ENCODE measurements at regions not wholly inside any gene's neighbourhood (a gene's known extent, or its start where the extent isn't known, plus 50 kb on each side); places are given as distances from the start of the nearest gene placed in this dataset.

- no peak overlapping the region for H3K23ac ChIP-seq (ENCODE audit: insufficient read length, low read depth, low read length)
- no peak overlapping the region for H2AFZ ChIP-seq (ENCODE audit: low read length)
- H2BK20ac ChIP-seq (ENCODE audit: low read depth, low read length, poor library complexity, severe bottlenecking) = no peak overlapping the region
- H3K23me2 ChIP-seq (ENCODE audit: insufficient read length, low read depth, low read length, poor library complexity, severe bottlenecking) = no peaks in the 10 kb centered on the region
- H3K79me1 ChIP-seq (ENCODE audit: insufficient read depth, low read depth, low read length, poor library complexity, severe bottlenecking) = no peaks in the 10 kb centered on the region
- no peak overlapping the region for H4K8ac ChIP-seq (replicated peaks; ENCODE audit: insufficient read length, low read depth, low read length)
- H3K4me1 Mint-ChIP-seq = peaks cover 17 to 41% of the 10 kb centered on the region in 2 experiments
- no peak overlapping the region for H3K18ac ChIP-seq (ENCODE audit: insufficient read length, low read depth, low read length)
- H3K14ac ChIP-seq (ENCODE audit: insufficient read depth, low read length) = no peak overlapping the region
- H3K4me3 Mint-ChIP-seq = no peak overlapping the region
- no peaks in the 10 kb centered on the region for H3K79me2 ChIP-seq (ENCODE audit: insufficient read depth, low read length)
- no peak for DNase-seq
- H4K5ac ChIP-seq (ENCODE audit: insufficient read length, low read depth, low read length) = no peak overlapping the region
- no peak overlapping the region for H3K4me2 ChIP-seq (ENCODE audit: insufficient read depth, insufficient read length, low read length)
- H3K27ac Mint-ChIP-seq = peak overlapping the region; percentile 7 to 76 (median 12); a peak in 3 of 7 replicates
- H3K4me1 ChIP-seq (ENCODE audit: insufficient read depth, low read length) = no peaks in the 10 kb centered on the region
- H3K36me3 Mint-ChIP-seq (ENCODE audit: insufficient read depth in 1 of 3, low read depth in 3 of 3) = peaks cover 5 to 11% (median 7%) of the 10 kb centered on the region in 3 experiments; a peak in 5 of 7 replicates
- no peak overlapping the region for H3T11ph ChIP-seq (ENCODE audit: low read length)
- H3K56ac ChIP-seq (ENCODE audit: insufficient read length, low read depth, low read length) = no peak overlapping the region
- H4K20me1 ChIP-seq (ENCODE audit: control insufficient read depth, insufficient read depth, insufficient read length) = peaks cover 4% of the 10 kb centered on the region
- no peaks in the 10 kb centered on the region for H3K9me3 Mint-ChIP-seq
- no peak for TF ChIP-seq CTCF (conservative IDR thresholded peaks at IDR 0.05)
- H3K27me3 ChIP-seq (ENCODE audit: insufficient read depth, low read length) = no peaks in the 10 kb centered on the region
- H2BK12ac ChIP-seq (ENCODE audit: insufficient read length, low read depth, low read length) = no peak overlapping the region
- H2AK5ac ChIP-seq (ENCODE audit: insufficient read length, low read length) = no peak overlapping the region
- no peak overlapping the region for H2BK15ac ChIP-seq (ENCODE audit: low read depth, low read length)
- no peak overlapping the region for H3K27ac ChIP-seq (ENCODE audit: insufficient read length, low read depth, low read length)
- no peaks in the 10 kb centered on the region for H3K9me3 ChIP-seq (ENCODE audit: control insufficient read depth, low read depth, low read length)
- no peak overlapping the region for H2BK5ac ChIP-seq (ENCODE audit: insufficient read length, low read length)
- no peak overlapping the region for H3K4ac ChIP-seq (ENCODE audit: low read depth, low read length)
- WGBS (ENCODE audit: extremely low coverage, insufficient read length, low lambda C conversion rate) = no CpG with 5 or more reads among the region's 7 CpGs
- no peak overlapping the region for H4K91ac ChIP-seq (ENCODE audit: insufficient read length, low read depth, low read length)
- no peak overlapping the region for H2BK120ac ChIP-seq (ENCODE audit: low read depth, low read length, poor library complexity, severe bottlenecking)
- no peak overlapping the region for H3K9ac ChIP-seq (ENCODE audit: extremely low read depth, insufficient read length, low read length)
- no peaks in the 10 kb centered on the region for H3K27me3 Mint-ChIP-seq (ENCODE audit: low read depth)
Observed at GRCh38 chr16:27636453-27637240, 86.7 kb downstream of the KATNIP start.
